NT2/D1 (cell line): ENCODE measurements at regions not wholly inside any gene's neighbourhood (a gene's known extent, or its start where the extent isn't known, plus 50 kb on each side); places are given as distances from the start of the nearest gene placed in this dataset.
A peak's percentile ranks its signal among the peaks of the same experiment; 100 is the strongest.

Experiments
- DNase-seq: peaks from one replicate; pipeline ENCODE4 v3.0.0-alpha.2; 2011; ENCODE audit warnings: low read depth, low spot score
- H3K27me3 ChIP-seq: 2 replicates; pipeline ENCODE4 v1.6.0; 2011; ENCODE audit warnings: mild to moderate bottlenecking; ENCODE audit not compliant: insufficient read length, insufficient read depth
- H3K36me3 ChIP-seq: 2 replicates; pipeline ENCODE4 v1.6.1; 2011; ENCODE audit warnings: mild to moderate bottlenecking, low read length, mixed read lengths; ENCODE audit not compliant: insufficient read depth, insufficient read length
- H3K4me1 ChIP-seq: 2 replicates; pipeline ENCODE4 v1.5.1; 2011; ENCODE audit not compliant: insufficient read depth, insufficient read length
- H3K4me3 ChIP-seq: 2 replicates; pipeline ENCODE4 v1.5.1; 2011; ENCODE audit warnings: low read depth; ENCODE audit not compliant: insufficient read length
- H3K9ac ChIP-seq: 2 replicates; pipeline ENCODE4 v1.6.0; 2011; ENCODE audit warnings: low read depth; ENCODE audit not compliant: insufficient read length
- H3K9me3 ChIP-seq: 2 replicates; pipeline ENCODE4 v1.5.1; 2011; ENCODE audit warnings: mild to moderate bottlenecking, low read length; ENCODE audit not compliant: insufficient read depth
- SUZ12 ChIP-seq: IDR thresholded peaks from 2 replicates; pipeline ENCODE4 v1.6.1; 2011; ENCODE audit not compliant: insufficient read length, insufficient read depth; ENCODE audit errors: extremely low read depth
- YY1 ChIP-seq: IDR thresholded peaks from 2 replicates; pipeline ENCODE4 v1.6.1; 2011; ENCODE audit not compliant: insufficient read length, insufficient read depth
- ZNF274 ChIP-seq: IDR thresholded peaks from 2 replicates; pipeline ENCODE4 v1.6.1; 2011; ENCODE audit warnings: mild to moderate bottlenecking, low read depth, low read length

- peak; percentile 18 for DNase-seq
- no peaks in the 10 kb centered on the region for H3K36me3 ChIP-seq
Observed at GRCh38 chr3:147864754-147865354, 455.7 kb downstream of the ZIC1 start.

GRCh38 chr3:147866561-147866960, 457.4 kb downstream of the ZIC1 start:
- TF ChIP-seq SUZ12 (no peak), ZNF274 (no peak), YY1 (no peak)
- no peaks in the 10 kb centered on the region for H3K27me3 ChIP-seq
- H3K4me3 ChIP-seq = no peak overlapping the region
- DNase-seq = no peak
- H3K9ac ChIP-seq = no peak overlapping the region
- no peaks in the 10 kb centered on the region for H3K4me1 ChIP-seq
- peaks cover 38% of the 10 kb centered on the region for H3K9me3 ChIP-seq
- H3K36me3 ChIP-seq = no peaks in the 10 kb centered on the region

More at GRCh38 chr3:147864754-147865354, 455.7 kb downstream of the ZIC1 start:
- TF ChIP-seq YY1 (no peak), ZNF274 (no peak), SUZ12 (no peak)
- no peaks in the 10 kb centered on the region for H3K4me1 ChIP-seq
- H3K9ac ChIP-seq = no peak overlapping the region
- H3K9me3 ChIP-seq = peaks cover 38% of the 10 kb centered on the region
- no peak overlapping the region for H3K4me3 ChIP-seq
- H3K27me3 ChIP-seq = no peaks in the 10 kb centered on the region

DNA sequence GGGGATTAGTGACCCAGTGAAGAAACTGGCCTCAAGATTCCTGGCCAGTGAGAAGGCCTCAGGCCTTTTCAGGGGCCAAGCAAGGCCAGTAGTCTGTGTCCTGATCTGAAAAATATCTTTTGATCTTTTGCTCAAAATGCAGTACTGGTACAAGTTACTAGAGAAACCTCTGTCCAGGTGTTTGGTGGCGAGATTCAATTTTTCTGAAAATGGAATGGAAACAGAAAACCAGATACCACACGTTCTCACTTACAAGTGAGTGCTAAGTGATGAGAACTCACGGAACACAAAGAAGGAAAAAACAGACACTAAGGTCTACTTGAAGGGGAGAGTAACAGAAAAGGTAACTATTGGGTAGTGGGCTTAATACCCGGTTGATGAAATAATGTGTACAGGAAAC, 463.4 kb downstream of the ZIC1 start:
- H3K9me3 ChIP-seq = peaks cover 5% of the 10 kb centered on the region; the same call in 1 of the 2 replicates
- H3K4me3 ChIP-seq = no peak overlapping the region
- no peaks in the 10 kb centered on the region for H3K27me3 ChIP-seq
- H3K36me3 ChIP-seq = no peaks in the 10 kb centered on the region
- DNase-seq = no peak
- no peaks in the 10 kb centered on the region for H3K4me1 ChIP-seq
- TF ChIP-seq SUZ12 = no peak
- H3K9ac ChIP-seq = no peak overlapping the region

DNA sequence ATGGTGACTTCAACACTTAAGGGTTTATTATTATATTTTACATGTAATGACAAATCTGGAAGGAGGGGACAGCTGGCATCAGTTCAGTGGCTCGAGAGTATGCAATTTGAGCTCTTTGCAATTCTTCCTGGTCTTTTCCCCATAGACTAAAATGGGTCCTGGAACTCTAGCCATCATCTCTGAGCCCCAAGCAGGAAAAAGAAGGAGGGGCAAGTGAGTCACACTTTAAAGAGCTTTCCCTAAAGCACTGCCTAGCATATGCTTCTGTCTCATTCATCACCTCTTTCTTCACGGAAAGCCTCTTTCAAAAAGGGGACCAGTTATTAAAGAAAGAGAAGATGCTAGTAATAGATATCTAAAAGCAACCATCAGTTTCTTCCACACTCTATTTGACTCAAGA, 466.3 kb downstream of the ZIC1 start:
- H3K36me3 ChIP-seq = no peaks in the 10 kb centered on the region
- no peaks in the 10 kb centered on the region for H3K27me3 ChIP-seq
- no peak overlapping the region for H3K4me3 ChIP-seq
- no peak for DNase-seq
- peaks cover 13% of the 10 kb centered on the region; the same call in 1 of the 2 replicates for H3K9me3 ChIP-seq
- no peak overlapping the region for H3K9ac ChIP-seq
- H3K4me1 ChIP-seq = no peaks in the 10 kb centered on the region
- no peak for TF ChIP-seq SUZ12

- no peaks in the 10 kb centered on the region for H3K4me1 ChIP-seq
- no peak overlapping the region for H3K9ac ChIP-seq
- H3K4me3 ChIP-seq = no peak overlapping the region
- no peaks in the 10 kb centered on the region for H3K36me3 ChIP-seq
- TF ChIP-seq YY1 (no peak), ZNF274 (no peak), SUZ12 (no peak)
- no peak for DNase-seq
- H3K9me3 ChIP-seq = peaks cover 44% of the 10 kb centered on the region
- H3K27me3 ChIP-seq = no peaks in the 10 kb centered on the region
Observed at GRCh38 chr3:147881933-147882332, 472.8 kb downstream of the ZIC1 start.

DNA sequence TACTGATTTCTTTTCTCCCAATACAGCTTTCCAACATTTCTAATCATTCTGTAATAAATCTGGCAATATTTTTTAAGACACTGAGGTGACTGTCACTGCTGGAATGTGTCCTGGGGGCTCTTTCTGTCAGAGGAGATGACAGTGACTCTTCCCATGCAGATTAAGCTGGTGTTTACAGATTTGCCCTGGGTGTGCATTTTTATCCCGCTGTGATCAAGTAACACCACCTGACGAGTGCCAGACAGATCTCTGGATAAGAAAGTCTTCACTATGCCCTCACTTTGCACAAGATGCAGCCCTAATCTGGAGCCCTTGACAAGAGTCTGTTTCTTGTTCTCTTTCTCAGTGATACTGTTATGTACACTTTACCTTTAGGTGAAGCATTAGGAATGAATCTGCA, 477.7 kb downstream of the ZIC1 start:
- DNase-seq = no peak
- H3K9ac ChIP-seq = no peak overlapping the region
- H3K9me3 ChIP-seq = peaks cover 23% of the 10 kb centered on the region
- H3K27me3 ChIP-seq = no peaks in the 10 kb centered on the region
- H3K36me3 ChIP-seq = no peaks in the 10 kb centered on the region
- H3K4me1 ChIP-seq = no peaks in the 10 kb centered on the region
- no peak overlapping the region for H3K4me3 ChIP-seq
- TF ChIP-seq SUZ12 = no peak
- no peak for TF ChIP-seq YY1
- no peak for TF ChIP-seq ZNF274

- Histone ChIP-seq H3K9ac (no peak overlapping the region), H3K4me1 (no peaks in the 10 kb centered on the region), H3K9me3 (peaks cover 13% of the 10 kb centered on the region; the same call in 1 of the 2 replicates), H3K27me3 (no peaks in the 10 kb centered on the region), H3K4me3 (no peak overlapping the region), H3K36me3 (no peaks in the 10 kb centered on the region)
- no peak for DNase-seq
- no peak for TF ChIP-seq SUZ12
- no peak for TF ChIP-seq YY1
- TF ChIP-seq ZNF274 = no peak
Observed at GRCh38 chr3:147887797-147888196, 478.6 kb downstream of the ZIC1 start.

DNA sequence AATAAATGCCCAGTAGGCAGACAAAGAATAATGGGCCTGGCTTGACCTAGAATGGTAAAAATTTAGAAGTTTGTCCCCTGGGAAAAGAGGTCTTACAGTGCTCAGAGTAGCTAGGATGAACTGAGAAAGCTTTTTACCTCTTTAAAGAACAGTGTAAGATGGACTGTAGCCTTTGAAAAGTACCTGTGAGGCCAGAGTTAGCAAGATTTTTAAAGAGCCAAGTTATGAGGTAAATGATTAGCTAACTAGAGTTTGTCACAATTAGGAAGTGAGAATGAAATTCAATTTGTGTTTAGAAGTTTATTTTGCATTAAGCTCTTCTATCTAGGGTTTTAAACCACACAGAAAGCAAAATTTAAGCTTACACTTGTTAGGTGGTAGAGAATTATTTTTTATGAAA, 480.9 kb downstream of the ZIC1 start:
- TF ChIP-seq SUZ12 (no peak), ZNF274 (no peak), YY1 (no peak)
- no peaks in the 10 kb centered on the region for H3K9me3 ChIP-seq
- H3K27me3 ChIP-seq = no peaks in the 10 kb centered on the region
- H3K9ac ChIP-seq = no peak overlapping the region
- DNase-seq = no peak
- no peaks in the 10 kb centered on the region for H3K4me1 ChIP-seq
- H3K4me3 ChIP-seq = no peak overlapping the region
- H3K36me3 ChIP-seq = no peaks in the 10 kb centered on the region
